ENCODE measurements at regions not wholly inside any gene's neighbourhood (a gene's known extent, or its start where the extent isn't known, plus 50 kb on each side); places are given as distances from the start of the nearest gene placed in this dataset.

DNA sequence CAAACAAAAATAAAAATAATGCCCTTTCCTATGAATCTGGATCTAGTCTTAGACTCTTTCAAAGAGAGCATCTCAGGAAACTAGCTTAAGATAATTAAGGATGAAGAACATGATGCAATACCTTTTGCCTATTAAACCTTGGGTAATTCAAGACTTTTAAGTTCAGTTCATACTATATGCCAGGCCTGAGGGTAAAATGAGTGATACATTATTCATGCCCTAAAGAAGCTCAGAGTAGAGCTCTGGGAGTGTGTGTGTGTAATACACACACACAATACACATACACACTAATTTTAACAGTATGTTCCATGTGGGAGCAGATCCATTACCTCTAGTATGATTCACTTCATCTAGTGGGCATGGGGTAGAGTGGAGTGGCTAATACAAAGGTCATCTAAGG is 651.4 kb upstream of the CHORDC1 start:
- TF ChIP-seq, protein P1, sequence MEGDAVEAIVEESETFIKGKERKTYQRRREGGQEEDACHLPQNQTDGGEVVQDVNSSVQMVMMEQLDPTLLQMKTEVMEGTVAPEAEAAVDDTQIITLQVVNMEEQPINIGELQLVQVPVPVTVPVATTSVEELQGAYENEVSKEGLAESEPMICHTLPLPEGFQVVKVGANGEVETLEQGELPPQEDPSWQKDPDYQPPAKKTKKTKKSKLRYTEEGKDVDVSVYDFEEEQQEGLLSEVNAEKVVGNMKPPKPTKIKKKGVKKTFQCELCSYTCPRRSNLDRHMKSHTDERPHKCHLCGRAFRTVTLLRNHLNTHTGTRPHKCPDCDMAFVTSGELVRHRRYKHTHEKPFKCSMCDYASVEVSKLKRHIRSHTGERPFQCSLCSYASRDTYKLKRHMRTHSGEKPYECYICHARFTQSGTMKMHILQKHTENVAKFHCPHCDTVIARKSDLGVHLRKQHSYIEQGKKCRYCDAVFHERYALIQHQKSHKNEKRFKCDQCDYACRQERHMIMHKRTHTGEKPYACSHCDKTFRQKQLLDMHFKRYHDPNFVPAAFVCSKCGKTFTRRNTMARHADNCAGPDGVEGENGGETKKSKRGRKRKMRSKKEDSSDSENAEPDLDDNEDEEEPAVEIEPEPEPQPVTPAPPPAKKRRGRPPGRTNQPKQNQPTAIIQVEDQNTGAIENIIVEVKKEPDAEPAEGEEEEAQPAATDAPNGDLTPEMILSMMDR (IDR thresholded peaks at IDR 0.05; ENCODE audit: insufficient read depth in 1 of 2, low read depth in 1 of 2, low read length in 1 of 2, severe bottlenecking in 1 of 2, unreplicated experiment in 1 of 2), result no peak
- Histone ChIP-seq H3K27me3 (replicated peaks; ENCODE audit: control insufficient read depth, insufficient read depth, low read length) (0 out of 2 replicates have a peak, but pooled peaks cover 1% of the 10 kb centered on the region), H3K9me3 (no peaks in the 10 kb centered on the region), H3K4me3 (ENCODE audit: low read depth, low read length) (no peak overlapping the region), H3K36me3 (ENCODE audit: control insufficient read depth, insufficient read depth, low read length) (no peaks in the 10 kb centered on the region), H3K4me1 (no peaks in the 10 kb centered on the region)
- H3K4me1 Mint-ChIP-seq (ENCODE audit: low read depth, unreplicated experiment), result no peaks in the 10 kb centered on the region
- ChIA-PET CTCF (no interaction called here), POLR2A (no interaction called here)
- no peak overlapping the region for H3K4me3 Mint-ChIP-seq (ENCODE audit: unreplicated experiment)
- DNase-seq, result no peak
- no peaks in the 10 kb centered on the region for H3K36me3 Mint-ChIP-seq (ENCODE audit: insufficient read depth, unreplicated experiment)
- no TSS peak for BruUV-seq (replicated peaks)
- no peaks in the 10 kb centered on the region for H3K9me3 Mint-ChIP-seq (ENCODE audit: unreplicated experiment)
- peaks cover 7% of the 10 kb centered on the region for H3K27me3 Mint-ChIP-seq (ENCODE audit: insufficient read depth, unreplicated experiment)
- H3K27ac Mint-ChIP-seq (ENCODE audit: unreplicated experiment), result no peak overlapping the region
- intact Hi-C loops (cut with micrococcal nuclease; ENCODE audit: unreplicated experiment), result no loop called here

DNA sequence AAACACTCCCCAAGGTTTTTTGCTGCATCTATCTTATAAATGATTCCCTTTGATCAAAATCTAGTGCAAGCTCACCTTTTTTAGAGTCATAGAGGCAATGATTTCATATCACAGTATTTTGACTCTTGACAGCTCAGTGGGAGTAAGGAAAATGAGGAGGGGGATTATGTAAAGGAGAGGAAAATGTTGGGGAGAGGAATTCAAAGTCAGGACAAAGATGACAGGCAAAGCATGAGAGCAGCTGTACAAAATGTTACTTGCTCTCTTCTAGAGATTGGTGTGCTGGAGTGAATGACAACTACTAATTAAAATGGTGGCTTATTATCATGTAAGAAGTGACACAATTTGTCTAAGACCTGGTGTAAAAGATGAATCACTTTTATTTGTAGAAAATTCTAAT is 644.6 kb upstream of the CHORDC1 start:
- Mint-ChIP-seq H3K4me1 (ENCODE audit: low read depth, unreplicated experiment) (no peaks in the 10 kb centered on the region), H3K27ac (ENCODE audit: unreplicated experiment) (no peak overlapping the region), H3K4me3 (ENCODE audit: unreplicated experiment) (no peak overlapping the region), H3K36me3 (ENCODE audit: insufficient read depth, unreplicated experiment) (no peaks in the 10 kb centered on the region), H3K27me3 (ENCODE audit: insufficient read depth, unreplicated experiment) (peaks cover 7% of the 10 kb centered on the region), H3K9me3 (ENCODE audit: unreplicated experiment) (no peaks in the 10 kb centered on the region)
- no TSS peak for BruUV-seq (replicated peaks)
- DNase-seq, result no peak
- CTCF ChIA-PET, result no interaction called here
- TF ChIP-seq, protein P1 (IDR thresholded peaks at IDR 0.05; ENCODE audit: insufficient read depth in 1 of 2, low read depth in 1 of 2, low read length in 1 of 2, severe bottlenecking in 1 of 2, unreplicated experiment in 1 of 2), result no peak
- Histone ChIP-seq H3K27me3 (replicated peaks; ENCODE audit: control insufficient read depth, insufficient read depth, low read length) (no peaks in the 10 kb centered on the region), H3K36me3 (ENCODE audit: control insufficient read depth, insufficient read depth, low read length) (no peaks in the 10 kb centered on the region), H3K9me3 (no peaks in the 10 kb centered on the region), H3K4me1 (no peaks in the 10 kb centered on the region), H3K4me3 (ENCODE audit: low read depth, low read length) (no peak overlapping the region)
- POLR2A ChIA-PET, result no interaction called here
- intact Hi-C loops (cut with micrococcal nuclease; ENCODE audit: unreplicated experiment), result no loop called here

DNA sequence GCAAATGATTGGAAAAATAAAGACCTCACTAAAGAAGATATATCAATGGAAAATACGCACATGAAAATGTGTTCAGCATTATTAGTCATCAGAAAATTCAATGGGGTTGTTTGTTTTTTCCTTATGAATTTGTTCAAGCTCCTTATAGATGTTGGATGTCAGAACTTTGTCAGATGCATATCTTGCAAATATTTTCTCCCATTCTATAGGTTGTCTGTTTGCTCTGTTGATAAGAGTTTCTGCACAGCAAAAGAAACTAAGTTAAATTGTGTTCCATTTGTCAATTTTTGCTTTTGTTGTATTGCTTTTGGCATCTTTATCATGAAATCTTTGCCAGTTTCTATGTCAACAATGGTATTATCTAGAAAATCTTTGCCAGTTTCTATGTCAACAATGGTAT is 633.9 kb upstream of the CHORDC1 start:
- POLR2A ChIA-PET, result no interaction called here

More for the DNA sequence above, 633.9 kb upstream of the CHORDC1 start:
- H3K9me3 Mint-ChIP-seq (ENCODE audit: unreplicated experiment), result no peaks in the 10 kb centered on the region
- no peaks in the 10 kb centered on the region for H3K4me1 Mint-ChIP-seq (ENCODE audit: low read depth, unreplicated experiment)
- TF ChIP-seq, protein P1 (IDR thresholded peaks at IDR 0.05; ENCODE audit: insufficient read depth in 1 of 2, low read depth in 1 of 2, low read length in 1 of 2, severe bottlenecking in 1 of 2, unreplicated experiment in 1 of 2), result no peak
- no TSS peak for BruUV-seq (replicated peaks)
- no peak overlapping the region for H3K4me3 Mint-ChIP-seq (ENCODE audit: unreplicated experiment)
- H3K4me1 ChIP-seq, result no peaks in the 10 kb centered on the region
- no peak for DNase-seq
- no peak overlapping the region for H3K4me3 ChIP-seq (ENCODE audit: low read depth, low read length)
- H3K27me3 Mint-ChIP-seq (ENCODE audit: insufficient read depth, unreplicated experiment), result no peaks in the 10 kb centered on the region
- CTCF ChIA-PET, result no interaction called here
- intact Hi-C loops (cut with micrococcal nuclease; ENCODE audit: unreplicated experiment), result no loop called here
- no peaks in the 10 kb centered on the region for H3K27me3 ChIP-seq (replicated peaks; ENCODE audit: control insufficient read depth, insufficient read depth, low read length)
- H3K27ac Mint-ChIP-seq (ENCODE audit: unreplicated experiment), result no peak overlapping the region
- no peaks in the 10 kb centered on the region for H3K9me3 ChIP-seq
- no peaks in the 10 kb centered on the region for H3K36me3 ChIP-seq (ENCODE audit: control insufficient read depth, insufficient read depth, low read length)
- no peaks in the 10 kb centered on the region for H3K36me3 Mint-ChIP-seq (ENCODE audit: insufficient read depth, unreplicated experiment)

All from Caco-2 (cell line).